Uterus (tissue), 2 donors: ENCODE measurements at regions not wholly inside any gene's neighbourhood (a gene's known extent, or its start where the extent isn't known, plus 50 kb on each side); places are given as distances from the start of the nearest gene placed in this dataset.

ENCODE experiments used
- POLR2A ChIP-seq, 2 donors: fragments of 450-650 bp; IDR thresholded peaks; one replicate each; pipeline ENCODE4 v1.6.1; 2016; ENCODE audit warnings: antibody characterized with exemption in 2 of 2, mild to moderate bottlenecking in 1 of 2, moderate library complexity in 1 of 2
- TF ChIP-seq, protein P1 (sequence below), 4 experiments: fragments of 200-600 bp in 2 of 4; fragments of 450-650 bp in 2 of 4; sonication (generic) in 2 of 4; IDR thresholded peaks; one replicate each; pipeline ENCODE4 v1.5.1; 2016 to 2019; ENCODE audit warnings: antibody characterized with exemption in 4 of 4, mild to moderate bottlenecking in 2 of 4, moderate library complexity in 1 of 4

DNA sequence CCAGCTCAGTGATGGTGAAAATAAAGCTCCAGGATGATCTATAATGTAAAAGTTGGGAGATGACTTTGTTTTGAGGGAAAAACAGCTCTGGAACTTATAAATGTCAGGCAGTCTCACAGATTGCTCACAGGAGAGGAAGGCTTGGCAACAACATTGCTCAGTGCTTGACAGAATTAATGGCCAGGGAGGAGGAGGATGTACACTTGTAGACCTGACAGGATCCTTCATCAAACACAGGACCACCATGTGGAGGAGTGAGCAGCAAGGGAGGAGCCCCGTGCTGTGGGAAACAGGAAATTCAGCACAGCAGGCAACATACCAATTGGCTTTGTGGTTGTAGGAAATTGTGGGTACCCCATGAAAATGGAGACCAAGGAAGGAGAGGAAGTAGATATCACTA is 291.8 kb upstream of the CAMK1G start:
- TF ChIP-seq, protein P1, sequence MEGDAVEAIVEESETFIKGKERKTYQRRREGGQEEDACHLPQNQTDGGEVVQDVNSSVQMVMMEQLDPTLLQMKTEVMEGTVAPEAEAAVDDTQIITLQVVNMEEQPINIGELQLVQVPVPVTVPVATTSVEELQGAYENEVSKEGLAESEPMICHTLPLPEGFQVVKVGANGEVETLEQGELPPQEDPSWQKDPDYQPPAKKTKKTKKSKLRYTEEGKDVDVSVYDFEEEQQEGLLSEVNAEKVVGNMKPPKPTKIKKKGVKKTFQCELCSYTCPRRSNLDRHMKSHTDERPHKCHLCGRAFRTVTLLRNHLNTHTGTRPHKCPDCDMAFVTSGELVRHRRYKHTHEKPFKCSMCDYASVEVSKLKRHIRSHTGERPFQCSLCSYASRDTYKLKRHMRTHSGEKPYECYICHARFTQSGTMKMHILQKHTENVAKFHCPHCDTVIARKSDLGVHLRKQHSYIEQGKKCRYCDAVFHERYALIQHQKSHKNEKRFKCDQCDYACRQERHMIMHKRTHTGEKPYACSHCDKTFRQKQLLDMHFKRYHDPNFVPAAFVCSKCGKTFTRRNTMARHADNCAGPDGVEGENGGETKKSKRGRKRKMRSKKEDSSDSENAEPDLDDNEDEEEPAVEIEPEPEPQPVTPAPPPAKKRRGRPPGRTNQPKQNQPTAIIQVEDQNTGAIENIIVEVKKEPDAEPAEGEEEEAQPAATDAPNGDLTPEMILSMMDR (IDR thresholded peaks at IDR 0.05), result no peak
- no peak for TF ChIP-seq POLR2A (IDR thresholded peaks at IDR 0.05)
